Duodenal mucosa (tissue), 2 donors: ENCODE measurements at regions not wholly inside any gene's neighbourhood (a gene's known extent, or its start where the extent isn't known, plus 50 kb on each side); places are given as distances from the start of the nearest gene placed in this dataset.

Experiments used
- H3K27ac ChIP-seq: one replicate; pipeline ENCODE4 v1.7.0; 2013; ENCODE audit warnings: low read depth, low read length
- H3K27me3 ChIP-seq, 2 donors: one replicate each; pipeline ENCODE4 v1.7.0; 2013; ENCODE audit warnings: low read length in 2 of 2, control low read depth in 1 of 2; ENCODE audit not compliant: insufficient read depth in 2 of 2, control insufficient read depth in 1 of 2
- H3K36me3 ChIP-seq, 2 donors: one replicate each; pipeline ENCODE4 v1.7.0; 2013; ENCODE audit warnings: low read length in 2 of 2, control low read depth in 1 of 2; ENCODE audit not compliant: insufficient read depth in 2 of 2, control insufficient read depth in 1 of 2
- H3K4me1 ChIP-seq, 2 donors: one replicate each; pipeline ENCODE4 v1.7.0; 2013; ENCODE audit warnings: low read length in 2 of 2, control low read depth in 1 of 2; ENCODE audit not compliant: insufficient read depth in 2 of 2, control insufficient read depth in 1 of 2
- H3K4me3 ChIP-seq, 2 donors: one replicate each; pipeline ENCODE4 v1.7.0; 2013; ENCODE audit warnings: low read length in 2 of 2, low read depth in 1 of 2
- H3K9ac ChIP-seq, 2 donors: one replicate each; pipeline ENCODE4 v1.7.0; 2013; ENCODE audit warnings: low read length in 2 of 2, low read depth in 1 of 2
- H3K9me3 ChIP-seq, 2 donors: one replicate each; pipeline ENCODE4 v1.7.0; 2013; ENCODE audit warnings: low read length in 2 of 2, control low read depth in 1 of 2; ENCODE audit not compliant: control insufficient read depth in 1 of 2

- Histone ChIP-seq H3K4me1 (no peaks in the 10 kb centered on the region), H3K4me3 (no peak overlapping the region), H3K36me3 (no peaks in the 10 kb centered on the region), H3K9me3 (no peaks in the 10 kb centered on the region), H3K27me3 (no peaks in the 10 kb centered on the region), H3K27ac (no peak overlapping the region), H3K9ac (no peak overlapping the region)
Observed at GRCh38 chr2:128545085-128545484, 226.4 kb upstream of the HS6ST1 start.

GRCh38 chr2:128545829-128546228 lies 227.2 kb upstream of the HS6ST1 start:
- Histone ChIP-seq H3K36me3 (no peaks in the 10 kb centered on the region), H3K27ac (no peak overlapping the region), H3K9me3 (no peaks in the 10 kb centered on the region), H3K4me1 (no peaks in the 10 kb centered on the region), H3K27me3 (no peaks in the 10 kb centered on the region), H3K9ac (no peak overlapping the region), H3K4me3 (no peak overlapping the region)

- H3K36me3 ChIP-seq = no peaks in the 10 kb centered on the region
- no peak overlapping the region for H3K27ac ChIP-seq
- H3K4me3 ChIP-seq = no peak overlapping the region
- no peaks in the 10 kb centered on the region for H3K4me1 ChIP-seq
- H3K9me3 ChIP-seq = no peaks in the 10 kb centered on the region
- no peaks in the 10 kb centered on the region for H3K27me3 ChIP-seq
- H3K9ac ChIP-seq = no peak overlapping the region
Observed at GRCh38 chr2:128547667-128548066, 229.0 kb upstream of the HS6ST1 start.

- no peak overlapping the region for H3K4me3 ChIP-seq
- no peak overlapping the region for H3K9ac ChIP-seq
- no peaks in the 10 kb centered on the region for H3K4me1 ChIP-seq
- H3K36me3 ChIP-seq = no peaks in the 10 kb centered on the region
- no peak overlapping the region for H3K27ac ChIP-seq
- no peaks in the 10 kb centered on the region for H3K9me3 ChIP-seq
- no peaks in the 10 kb centered on the region for H3K27me3 ChIP-seq
Observed at GRCh38 chr2:128548461-128548891, 229.8 kb upstream of the HS6ST1 start.

- Histone ChIP-seq H3K27me3 (no peaks in the 10 kb centered on the region), H3K9ac (no peak overlapping the region), H3K9me3 (no peaks in the 10 kb centered on the region), H3K27ac (no peak overlapping the region), H3K4me3 (no peak overlapping the region), H3K4me1 (no peaks in the 10 kb centered on the region), H3K36me3 (no peaks in the 10 kb centered on the region)
Observed at GRCh38 chr2:128549094-128549493, 230.4 kb upstream of the HS6ST1 start.

GRCh38 chr2:128549646-128550260 lies 231.1 kb upstream of the HS6ST1 start:
- no peak overlapping the region for H3K4me3 ChIP-seq
- no peak overlapping the region for H3K27ac ChIP-seq
- H3K9me3 ChIP-seq = no peaks in the 10 kb centered on the region
- H3K27me3 ChIP-seq = no peaks in the 10 kb centered on the region
- no peaks in the 10 kb centered on the region for H3K4me1 ChIP-seq
- no peaks in the 10 kb centered on the region for H3K36me3 ChIP-seq
- no peak overlapping the region for H3K9ac ChIP-seq

GRCh38 chr2:128550389-128550788 lies 231.7 kb upstream of the HS6ST1 start:
- Histone ChIP-seq H3K9me3 (no peaks in the 10 kb centered on the region), H3K4me1 (no peaks in the 10 kb centered on the region), H3K27me3 (no peaks in the 10 kb centered on the region), H3K36me3 (no peaks in the 10 kb centered on the region), H3K27ac (no peak overlapping the region), H3K9ac (no peak overlapping the region), H3K4me3 (no peak overlapping the region)

- H3K4me3 ChIP-seq = no peak overlapping the region
- no peak overlapping the region for H3K9ac ChIP-seq
- no peak overlapping the region for H3K27ac ChIP-seq
- H3K4me1 ChIP-seq = no peaks in the 10 kb centered on the region
- no peaks in the 10 kb centered on the region for H3K36me3 ChIP-seq
- no peaks in the 10 kb centered on the region for H3K9me3 ChIP-seq
- no peaks in the 10 kb centered on the region for H3K27me3 ChIP-seq
Observed at GRCh38 chr2:128550801-128551416, 232.2 kb upstream of the HS6ST1 start.

- Histone ChIP-seq H3K36me3 (no peaks in the 10 kb centered on the region), H3K4me3 (no peak overlapping the region), H3K27ac (no peak overlapping the region), H3K4me1 (no peaks in the 10 kb centered on the region), H3K9me3 (no peaks in the 10 kb centered on the region), H3K9ac (no peak overlapping the region), H3K27me3 (no peaks in the 10 kb centered on the region)
Observed at GRCh38 chr2:128551435-128551834, 232.8 kb upstream of the HS6ST1 start.

GRCh38 chr2:128552141-128552805 lies 233.6 kb upstream of the HS6ST1 start:
- H3K4me1 ChIP-seq = no peaks in the 10 kb centered on the region
- H3K27me3 ChIP-seq = no peaks in the 10 kb centered on the region
- H3K9me3 ChIP-seq = no peaks in the 10 kb centered on the region
- H3K27ac ChIP-seq = no peak overlapping the region
- H3K4me3 ChIP-seq = no peak overlapping the region
- no peaks in the 10 kb centered on the region for H3K36me3 ChIP-seq
- no peak overlapping the region for H3K9ac ChIP-seq
